ENCODE measurements at regions not wholly inside any gene's neighbourhood (a gene's known extent, or its start where the extent isn't known, plus 50 kb on each side); places are given as distances from the start of the nearest gene placed in this dataset.

- H3K36me3 ChIP-seq (replicated peaks) = no peaks in the 10 kb centered on the region
- H3K27me3 ChIP-seq (ENCODE audit: low read depth) = no peaks in the 10 kb centered on the region
- H3K4me3 ChIP-seq = no peak overlapping the region
- in situ Hi-C loops (cut with MboI; ENCODE audit: low sequenced_read_pairs) = loop anchor here (10.0 to 25.0 kb wide), 2 partner anchors 252 to 500 kb away; no protein-coding TSS in a partner anchor
- DNase-seq (ENCODE audit: low spot score in 2 of 2) = no peak
- H3K4me1 ChIP-seq = no peaks in the 10 kb centered on the region
- no peaks in the 10 kb centered on the region for H3K9me3 ChIP-seq
These were observed 146.2 kb downstream of the GATB start for GRCh38 chr4:151614561-151614960.

DNA sequence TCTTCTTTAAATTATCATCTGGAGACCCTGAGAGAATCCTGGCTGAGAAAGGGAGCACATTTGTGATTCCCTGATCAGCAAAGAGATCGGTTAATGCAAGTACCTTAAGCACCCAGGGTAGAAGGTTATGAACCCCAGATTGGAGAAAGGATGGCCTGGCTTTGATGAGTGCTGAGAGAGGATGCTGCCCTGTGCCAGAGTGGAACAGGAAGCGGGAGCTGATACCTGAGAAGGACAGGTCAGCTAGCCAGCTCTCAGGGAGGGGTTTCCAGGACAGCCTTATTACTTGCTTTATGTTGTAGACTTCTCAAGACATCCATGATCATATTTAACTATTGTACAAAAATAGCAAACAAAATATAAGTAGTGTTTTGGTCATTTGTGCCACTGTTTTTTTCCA, 141.9 kb downstream of the GATB start:
- Histone ChIP-seq H3K36me3 (replicated peaks) (no peaks in the 10 kb centered on the region), H3K27me3 (ENCODE audit: low read depth) (no peaks in the 10 kb centered on the region), H3K4me1 (peaks cover 5% of the 10 kb centered on the region), H3K4me3 (no peak overlapping the region), H3K9me3 (no peaks in the 10 kb centered on the region)
- no peak for DNase-seq (ENCODE audit: low spot score in 2 of 2)
- in situ Hi-C loops (cut with MboI; ENCODE audit: low sequenced_read_pairs) = loop anchor here (10.0 to 25.0 kb wide), 2 partner anchors 257 to 504 kb away; no protein-coding TSS in a partner anchor

DNA sequence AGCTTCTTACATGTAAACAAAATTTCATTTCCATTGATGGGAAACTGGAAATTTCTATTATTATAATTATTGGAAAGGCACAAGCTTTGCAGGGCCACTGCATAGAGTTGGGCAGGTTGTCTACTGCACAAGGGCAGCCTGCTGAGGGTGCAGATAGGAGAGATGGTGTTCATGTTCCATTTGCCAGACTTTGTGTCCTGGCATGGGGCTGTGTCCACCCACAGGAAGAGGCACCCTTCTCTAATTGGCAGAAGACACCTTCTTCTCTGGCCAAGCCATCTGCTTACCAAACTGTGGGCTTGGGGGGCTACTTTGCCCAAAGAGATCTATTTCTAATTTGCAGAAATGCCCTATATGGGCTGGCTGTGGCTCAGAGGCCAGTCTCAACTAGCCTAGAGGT, 140.7 kb downstream of the GATB start:
- Histone ChIP-seq H3K4me3 (no peak overlapping the region), H3K9me3 (no peaks in the 10 kb centered on the region), H3K4me1 (peaks cover 5% of the 10 kb centered on the region), H3K36me3 (replicated peaks) (no peaks in the 10 kb centered on the region), H3K27me3 (ENCODE audit: low read depth) (no peaks in the 10 kb centered on the region)
- DNase-seq (ENCODE audit: low spot score in 2 of 2) = no peak
- in situ Hi-C loops (cut with MboI; ENCODE audit: low sequenced_read_pairs) = loop anchor here (25.0 kb wide), 1 partner anchor 258 kb away; no protein-coding TSS in a partner anchor
